Esophagus muscularis mucosa (tissue), 4 donors: ENCODE measurements at regions not wholly inside any gene's neighbourhood (a gene's known extent, or its start where the extent isn't known, plus 50 kb on each side); places are given as distances from the start of the nearest gene placed in this dataset.

Experiments used
- EP300 ChIP-seq: sonication (generic); formaldehyde crosslinking; IDR thresholded peaks from one replicate; pipeline ENCODE4 v1.6.1; 2017; ENCODE audit warnings: antibody characterized with exemption
- POLR2A ChIP-seq: fragments of 450-650 bp; IDR thresholded peaks from one replicate; pipeline ENCODE4 v1.6.1; 2017; ENCODE audit warnings: antibody characterized with exemption, moderate library complexity, mild to moderate bottlenecking, low read depth
- TF ChIP-seq, protein P1 (sequence below), 3 experiments: fragments of 200-600 bp in 2 of 3; fragments of 450-650 bp in 1 of 3; sonication (generic) in 2 of 3; IDR thresholded peaks; one replicate each; pipeline ENCODE4 v1.5.1; 2017 to 2019; ENCODE audit warnings: antibody characterized with exemption in 3 of 3, mild to moderate bottlenecking in 2 of 3, moderate library complexity in 1 of 3

GRCh38 chr14:95784137-95784536, 70.2 kb upstream of the TCL1A start:
- TF ChIP-seq, protein P1, sequence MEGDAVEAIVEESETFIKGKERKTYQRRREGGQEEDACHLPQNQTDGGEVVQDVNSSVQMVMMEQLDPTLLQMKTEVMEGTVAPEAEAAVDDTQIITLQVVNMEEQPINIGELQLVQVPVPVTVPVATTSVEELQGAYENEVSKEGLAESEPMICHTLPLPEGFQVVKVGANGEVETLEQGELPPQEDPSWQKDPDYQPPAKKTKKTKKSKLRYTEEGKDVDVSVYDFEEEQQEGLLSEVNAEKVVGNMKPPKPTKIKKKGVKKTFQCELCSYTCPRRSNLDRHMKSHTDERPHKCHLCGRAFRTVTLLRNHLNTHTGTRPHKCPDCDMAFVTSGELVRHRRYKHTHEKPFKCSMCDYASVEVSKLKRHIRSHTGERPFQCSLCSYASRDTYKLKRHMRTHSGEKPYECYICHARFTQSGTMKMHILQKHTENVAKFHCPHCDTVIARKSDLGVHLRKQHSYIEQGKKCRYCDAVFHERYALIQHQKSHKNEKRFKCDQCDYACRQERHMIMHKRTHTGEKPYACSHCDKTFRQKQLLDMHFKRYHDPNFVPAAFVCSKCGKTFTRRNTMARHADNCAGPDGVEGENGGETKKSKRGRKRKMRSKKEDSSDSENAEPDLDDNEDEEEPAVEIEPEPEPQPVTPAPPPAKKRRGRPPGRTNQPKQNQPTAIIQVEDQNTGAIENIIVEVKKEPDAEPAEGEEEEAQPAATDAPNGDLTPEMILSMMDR (IDR thresholded peaks at IDR 0.05): no peak
- TF ChIP-seq POLR2A: no peak
- TF ChIP-seq EP300: no peak
